ENCODE measurements at regions not wholly inside any gene's neighbourhood (a gene's known extent, or its start where the extent isn't known, plus 50 kb on each side); places are given as distances from the start of the nearest gene placed in this dataset.

DNA sequence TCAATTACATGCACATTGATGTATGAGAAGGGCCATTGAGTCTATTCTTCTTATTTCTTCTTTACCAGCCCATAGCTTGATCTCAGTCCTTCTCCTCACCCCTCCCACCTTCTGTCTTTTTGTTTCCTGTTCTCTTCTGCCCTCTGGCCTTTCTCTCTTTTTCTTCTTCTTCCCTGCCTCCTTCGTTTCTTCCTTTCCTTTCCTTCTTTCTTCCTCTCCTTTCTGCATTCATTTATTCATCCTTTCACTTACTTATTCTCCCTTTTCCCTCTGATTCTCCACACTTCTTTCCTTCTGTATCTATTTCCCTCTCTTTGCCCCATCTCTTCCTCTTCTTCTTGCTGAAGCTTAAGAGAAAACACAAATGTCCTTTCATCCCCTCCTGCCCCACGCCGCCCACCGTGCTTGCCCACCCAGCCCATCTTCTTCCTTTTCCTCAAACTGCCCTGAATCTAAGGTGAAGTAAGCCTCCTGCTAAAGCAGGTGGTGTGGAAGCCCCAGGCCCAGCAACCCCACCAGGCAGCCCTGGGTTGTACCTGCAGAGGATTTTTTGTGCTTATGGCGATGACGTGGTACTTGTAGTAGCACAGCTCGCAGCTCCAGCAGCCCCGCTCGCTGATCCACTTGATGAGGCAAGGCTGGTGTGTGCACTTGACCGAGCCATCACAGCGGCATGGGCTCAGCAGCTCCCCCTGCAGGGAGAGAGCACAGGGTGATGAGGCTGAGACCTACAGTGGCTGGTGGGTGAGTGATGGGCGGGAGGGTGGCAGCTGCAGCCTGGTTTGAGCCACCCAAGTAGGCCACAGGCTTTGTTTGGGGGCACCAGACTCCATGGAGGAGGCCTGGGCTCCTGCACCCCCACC is 89.0 kb downstream of the MARCHF4 start:
- peak; percentile 30 for DNase-seq (ENCODE audit: low spot score, unreplicated experiment)
- no peaks in the 10 kb centered on the region for H3K36me3 Mint-ChIP-seq (ENCODE audit: insufficient read depth)
- TF ChIP-seq, protein P1, sequence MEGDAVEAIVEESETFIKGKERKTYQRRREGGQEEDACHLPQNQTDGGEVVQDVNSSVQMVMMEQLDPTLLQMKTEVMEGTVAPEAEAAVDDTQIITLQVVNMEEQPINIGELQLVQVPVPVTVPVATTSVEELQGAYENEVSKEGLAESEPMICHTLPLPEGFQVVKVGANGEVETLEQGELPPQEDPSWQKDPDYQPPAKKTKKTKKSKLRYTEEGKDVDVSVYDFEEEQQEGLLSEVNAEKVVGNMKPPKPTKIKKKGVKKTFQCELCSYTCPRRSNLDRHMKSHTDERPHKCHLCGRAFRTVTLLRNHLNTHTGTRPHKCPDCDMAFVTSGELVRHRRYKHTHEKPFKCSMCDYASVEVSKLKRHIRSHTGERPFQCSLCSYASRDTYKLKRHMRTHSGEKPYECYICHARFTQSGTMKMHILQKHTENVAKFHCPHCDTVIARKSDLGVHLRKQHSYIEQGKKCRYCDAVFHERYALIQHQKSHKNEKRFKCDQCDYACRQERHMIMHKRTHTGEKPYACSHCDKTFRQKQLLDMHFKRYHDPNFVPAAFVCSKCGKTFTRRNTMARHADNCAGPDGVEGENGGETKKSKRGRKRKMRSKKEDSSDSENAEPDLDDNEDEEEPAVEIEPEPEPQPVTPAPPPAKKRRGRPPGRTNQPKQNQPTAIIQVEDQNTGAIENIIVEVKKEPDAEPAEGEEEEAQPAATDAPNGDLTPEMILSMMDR (IDR thresholded peaks at IDR 0.05; ENCODE audit: unreplicated experiment): peak; percentile 57
- H3K27me3 Mint-ChIP-seq: peaks cover 21% of the 10 kb centered on the region
- no peaks in the 10 kb centered on the region for H3K9me3 Mint-ChIP-seq (ENCODE audit: low read depth)
- no peak overlapping the region for H3K27ac Mint-ChIP-seq
- H3K4me3 Mint-ChIP-seq (ENCODE audit: low read depth): no peak overlapping the region
- peaks cover 7% of the 10 kb centered on the region for H3K4me1 Mint-ChIP-seq (ENCODE audit: low read depth)

DNA sequence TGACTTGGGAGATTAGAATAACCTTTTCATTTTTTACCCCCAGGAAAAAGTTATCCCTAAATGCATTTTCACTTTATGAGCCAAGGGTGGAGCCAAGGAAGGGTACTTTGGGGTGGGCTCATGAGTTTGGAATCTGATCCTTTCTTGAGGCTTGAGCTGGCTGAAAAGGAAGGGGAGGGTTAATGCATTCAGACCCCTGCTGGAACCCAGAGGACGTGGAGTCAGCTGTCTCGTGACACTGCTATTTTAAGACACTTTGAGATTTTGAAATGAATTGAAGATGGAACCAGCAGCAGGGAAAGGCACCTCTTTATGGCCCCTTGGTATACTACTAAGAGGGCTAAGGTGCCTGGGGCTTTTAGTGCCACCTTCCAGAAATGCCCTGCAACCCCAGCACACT is 90.4 kb downstream of the MARCHF4 start:
- Mint-ChIP-seq H3K27me3 (peaks cover 23% of the 10 kb centered on the region), H3K9me3 (ENCODE audit: low read depth) (no peaks in the 10 kb centered on the region), H3K27ac (no peak overlapping the region), H3K4me1 (ENCODE audit: low read depth) (peaks cover 1% of the 10 kb centered on the region), H3K36me3 (ENCODE audit: insufficient read depth) (no peaks in the 10 kb centered on the region), H3K4me3 (ENCODE audit: low read depth) (no peak overlapping the region)
- TF ChIP-seq, protein P1 (IDR thresholded peaks at IDR 0.05; ENCODE audit: unreplicated experiment): no peak
- no peak for DNase-seq (ENCODE audit: low spot score, unreplicated experiment)

DNA sequence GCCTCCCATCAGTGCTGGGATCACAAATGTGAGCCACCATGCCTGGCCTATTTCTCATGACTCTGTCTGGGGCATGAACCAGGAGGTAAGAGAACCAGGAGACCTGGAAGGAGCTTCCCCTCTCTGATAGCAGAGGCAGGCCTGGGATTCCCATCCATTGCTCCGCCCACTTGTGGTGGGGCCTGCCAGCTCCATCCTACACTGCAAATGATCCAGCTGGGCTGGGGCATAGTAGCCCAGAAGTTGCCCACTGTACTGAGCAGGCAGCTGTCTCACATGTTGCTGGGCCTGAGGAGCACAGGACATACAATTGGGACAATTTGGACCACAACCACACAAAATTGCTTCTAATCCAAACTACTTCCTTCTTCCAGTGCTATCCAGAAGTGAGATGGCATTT is 91.0 kb downstream of the MARCHF4 start:
- Mint-ChIP-seq H3K27me3 (peaks cover 28% of the 10 kb centered on the region), H3K4me1 (ENCODE audit: low read depth) (no peaks in the 10 kb centered on the region)

DNA sequence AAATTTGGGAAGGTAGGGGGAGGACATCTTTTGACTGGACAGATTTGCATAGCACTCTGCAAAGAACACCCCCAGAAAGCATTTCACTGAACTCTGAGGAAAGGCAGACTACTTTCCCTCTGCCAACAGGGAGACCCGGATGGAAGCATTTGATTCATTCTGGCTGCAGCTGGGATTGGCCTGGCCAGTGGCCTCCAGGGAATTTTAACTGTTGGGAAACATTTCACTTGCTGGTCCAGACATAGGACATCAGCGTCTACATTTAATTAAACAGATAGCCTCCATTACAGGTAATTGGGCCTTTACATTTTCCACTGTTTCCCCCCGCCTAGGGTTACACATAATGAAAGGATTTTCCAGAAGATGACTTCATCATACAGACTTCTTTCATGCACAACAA is 92.8 kb downstream of the MARCHF4 start:
- Mint-ChIP-seq H3K4me3 (ENCODE audit: low read depth) (no peak overlapping the region), H3K9me3 (ENCODE audit: low read depth) (no peaks in the 10 kb centered on the region), H3K27ac (no peak overlapping the region), H3K36me3 (ENCODE audit: insufficient read depth) (no peaks in the 10 kb centered on the region), H3K27me3 (peaks cover 33% of the 10 kb centered on the region), H3K4me1 (ENCODE audit: low read depth) (no peaks in the 10 kb centered on the region)
- no peak for DNase-seq (ENCODE audit: low spot score, unreplicated experiment)
- TF ChIP-seq, protein P1 (IDR thresholded peaks at IDR 0.05; ENCODE audit: unreplicated experiment): no peak

More for the DNA sequence above, 91.0 kb downstream of the MARCHF4 start:
- Mint-ChIP-seq H3K36me3 (ENCODE audit: insufficient read depth) (no peaks in the 10 kb centered on the region), H3K9me3 (ENCODE audit: low read depth) (no peaks in the 10 kb centered on the region), H3K4me3 (ENCODE audit: low read depth) (no peak overlapping the region), H3K27ac (no peak overlapping the region)
- TF ChIP-seq, protein P1 (IDR thresholded peaks at IDR 0.05; ENCODE audit: unreplicated experiment): no peak
- no peak for DNase-seq (ENCODE audit: low spot score, unreplicated experiment)

DNA sequence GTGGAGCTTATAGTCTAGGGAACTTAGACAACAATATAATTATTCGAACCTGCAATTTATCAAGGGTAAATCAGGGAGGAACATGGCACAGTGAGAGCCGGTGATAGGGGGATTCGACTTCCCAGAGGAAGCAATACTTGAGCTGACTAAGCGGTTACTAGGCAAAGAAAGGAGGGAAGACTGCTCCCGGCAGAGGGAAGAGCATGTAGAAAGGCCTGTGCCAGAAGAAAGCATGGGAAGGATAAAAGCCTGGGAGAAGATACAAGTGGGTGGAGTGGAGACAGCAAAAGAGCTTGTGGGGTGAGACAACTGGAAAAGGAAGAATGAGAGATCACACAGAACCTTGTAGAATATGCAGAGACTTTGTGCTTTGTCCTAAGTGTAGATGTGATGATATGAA is 93.3 kb downstream of the MARCHF4 start:
- Mint-ChIP-seq H3K4me3 (ENCODE audit: low read depth) (no peak overlapping the region), H3K9me3 (ENCODE audit: low read depth) (no peaks in the 10 kb centered on the region), H3K4me1 (ENCODE audit: low read depth) (no peaks in the 10 kb centered on the region), H3K27ac (no peak overlapping the region), H3K36me3 (ENCODE audit: insufficient read depth) (no peaks in the 10 kb centered on the region), H3K27me3 (peaks cover 36% of the 10 kb centered on the region)
- TF ChIP-seq, protein P1 (IDR thresholded peaks at IDR 0.05; ENCODE audit: unreplicated experiment): no peak
- no peak for DNase-seq (ENCODE audit: low spot score, unreplicated experiment)

All from progenitor cell of endocrine pancreas (in vitro differentiated cells).